Nephron (organoid): ENCODE measurements at regions not wholly inside any gene's neighbourhood (a gene's known extent, or its start where the extent isn't known, plus 50 kb on each side); places are given as distances from the start of the nearest gene placed in this dataset.

Experiments
- H3K27ac Mint-ChIP-seq, 3 experiments: 2 replicates each; pipeline ENCODE4 v1.8.0; 2020; ENCODE audit warnings: mixed read lengths in 3 of 3, mild to moderate bottlenecking in 2 of 3, moderate library complexity in 1 of 3
- H3K27me3 Mint-ChIP-seq: 2 replicates; pipeline ENCODE4 v1.8.0; 2021; ENCODE audit warnings: low read depth, mild to moderate bottlenecking, moderate library complexity, mixed read lengths
- H3K36me3 Mint-ChIP-seq: 2 replicates; pipeline ENCODE4 v1.8.0; 2020; ENCODE audit warnings: low read depth, mixed read lengths
- H3K4me1 Mint-ChIP-seq: 2 replicates; pipeline ENCODE4 v1.8.0; 2020; ENCODE audit warnings: mixed read lengths
- H3K4me3 Mint-ChIP-seq, 3 experiments: 2 replicates each; pipeline ENCODE4 v1.8.0; 2020; ENCODE audit warnings: mild to moderate bottlenecking in 3 of 3, mixed read lengths in 3 of 3, moderate library complexity in 2 of 3
- H3K9me3 Mint-ChIP-seq: 2 replicates; pipeline ENCODE4 v1.8.0; 2020; ENCODE audit warnings: mixed read lengths
- CTCF ChIP-seq, 3 experiments: fragments of 200-600 bp; sonication (generic); IDR thresholded peaks; one replicate each; pipeline ENCODE4 v1.5.0; 2021; ENCODE audit warnings: antibody characterized with exemption in 3 of 3; ENCODE audit not compliant: unreplicated experiment in 3 of 3

GRCh38 chr1:96990136-96990535 is 268.6 kb downstream of the PTBP2 start:
- Mint-ChIP-seq H3K36me3 (no peaks in the 10 kb centered on the region), H3K27ac (no peak overlapping the region), H3K4me3 (no peak overlapping the region), H3K4me1 (no peaks in the 10 kb centered on the region), H3K9me3 (peaks cover 6% of the 10 kb centered on the region), H3K27me3 (peaks cover 10% of the 10 kb centered on the region)
- no peak for TF ChIP-seq CTCF (IDR thresholded peaks at IDR 0.05; ENCODE audit: unreplicated experiment in 3 of 3)

- peaks cover 9% of the 10 kb centered on the region for H3K4me1 Mint-ChIP-seq
- no peaks in the 10 kb centered on the region for H3K9me3 Mint-ChIP-seq
- no peak for TF ChIP-seq CTCF (IDR thresholded peaks at IDR 0.05; ENCODE audit: unreplicated experiment in 3 of 3)
- H3K36me3 Mint-ChIP-seq: no peaks in the 10 kb centered on the region
- no peak overlapping the region for H3K27ac Mint-ChIP-seq
- H3K4me3 Mint-ChIP-seq: no peak overlapping the region
- peaks cover 10% of the 10 kb centered on the region for H3K27me3 Mint-ChIP-seq
Observed at GRCh38 chr1:96991261-96991660, 269.7 kb downstream of the PTBP2 start.

- Mint-ChIP-seq H3K27me3 (peaks cover 6% of the 10 kb centered on the region), H3K4me3 (no peak overlapping the region), H3K36me3 (no peaks in the 10 kb centered on the region), H3K27ac (no peak overlapping the region), H3K9me3 (no peaks in the 10 kb centered on the region), H3K4me1 (peaks cover 17% of the 10 kb centered on the region)
- no peak for TF ChIP-seq CTCF (IDR thresholded peaks at IDR 0.05; ENCODE audit: unreplicated experiment in 3 of 3)
Observed at GRCh38 chr1:96992871-96993270, 271.3 kb downstream of the PTBP2 start.

GRCh38 chr1:96995351-96995750 is 273.8 kb downstream of the PTBP2 start:
- Mint-ChIP-seq H3K9me3 (no peaks in the 10 kb centered on the region), H3K27ac (peak overlapping the region in 1 of 3 experiments; percentile 62), H3K27me3 (peaks cover 8% of the 10 kb centered on the region), H3K4me1 (peaks cover 17% of the 10 kb centered on the region), H3K36me3 (no peaks in the 10 kb centered on the region), H3K4me3 (no peak overlapping the region)
- no peak for TF ChIP-seq CTCF (IDR thresholded peaks at IDR 0.05; ENCODE audit: unreplicated experiment in 3 of 3)

GRCh38 chr1:96996001-96996400 is 274.4 kb downstream of the PTBP2 start:
- H3K27me3 Mint-ChIP-seq: peaks cover 8% of the 10 kb centered on the region
- H3K36me3 Mint-ChIP-seq: no peaks in the 10 kb centered on the region
- H3K4me3 Mint-ChIP-seq: no peak overlapping the region
- no peaks in the 10 kb centered on the region for H3K9me3 Mint-ChIP-seq
- H3K4me1 Mint-ChIP-seq: peaks cover 17% of the 10 kb centered on the region
- peak overlapping the region in 2 of 3 experiments; percentile 16 to 62 for H3K27ac Mint-ChIP-seq
- no peak for TF ChIP-seq CTCF (IDR thresholded peaks at IDR 0.05; ENCODE audit: unreplicated experiment in 3 of 3)

GRCh38 chr1:96997717-96998116 is 276.1 kb downstream of the PTBP2 start:
- peak overlapping the region in 2 of 3 experiments; percentile 23 to 55 for H3K27ac Mint-ChIP-seq
- no peak for TF ChIP-seq CTCF (IDR thresholded peaks at IDR 0.05; ENCODE audit: unreplicated experiment in 3 of 3)
- H3K4me3 Mint-ChIP-seq: no peak overlapping the region
- H3K9me3 Mint-ChIP-seq: no peaks in the 10 kb centered on the region
- H3K4me1 Mint-ChIP-seq: peaks cover 17% of the 10 kb centered on the region
- no peaks in the 10 kb centered on the region for H3K36me3 Mint-ChIP-seq
- peaks cover 4% of the 10 kb centered on the region for H3K27me3 Mint-ChIP-seq
